Esophagus muscularis mucosa (tissue), 4 donors: ENCODE measurements at regions not wholly inside any gene's neighbourhood (a gene's known extent, or its start where the extent isn't known, plus 50 kb on each side); places are given as distances from the start of the nearest gene placed in this dataset.

ENCODE experiments used
- DNase-seq: peaks from one replicate; pipeline ENCODE4 v3.0.0-alpha.2; 2017; ENCODE audit errors: extremely low spot score
- H3K27ac ChIP-seq, 4 donors: fragments of 200-600 bp; sonication (generic); replicated peaks in 1 of 4; 1 replicate in 3 of 4; 2 replicates in 1 of 4; pipeline ENCODE4 v1.5.1; 2016 to 2019; ENCODE audit warnings: mild to moderate bottlenecking in 1 of 4
- H3K27me3 ChIP-seq, 4 donors: fragments of 200-600 bp; sonication (generic); one replicate each; pipeline versions ENCODE4 v1.5.1 to v1.6.0; 2016 to 2019
- H3K36me3 ChIP-seq, 4 donors: fragments of 200-600 bp; sonication (generic); one replicate each; pipeline ENCODE4 v1.5.1; 2016 to 2019
- H3K4me1 ChIP-seq, 4 donors: fragments of 200-600 bp; sonication (generic); one replicate each; pipeline ENCODE4 v1.5.1; 2016 to 2019
- H3K4me3 ChIP-seq, 4 donors: fragments of 200-600 bp; sonication (generic); 1 replicate in 2 of 4; 2 replicates in 2 of 4; pipeline ENCODE4 v1.5.1; 2016 to 2019; ENCODE audit warnings: mild to moderate bottlenecking in 4 of 4, moderate library complexity in 1 of 4
- H3K9me3 ChIP-seq, 4 donors: fragments of 200-600 bp; sonication (generic); 1 replicate in 3 of 4; 2 replicates in 1 of 4; pipeline ENCODE4 v1.5.1; 2016 to 2019
- EP300 ChIP-seq: sonication (generic); formaldehyde crosslinking; IDR thresholded peaks from one replicate; pipeline ENCODE4 v1.6.1; 2017; ENCODE audit warnings: antibody characterized with exemption
- POLR2A ChIP-seq: fragments of 450-650 bp; IDR thresholded peaks from one replicate; pipeline ENCODE4 v1.6.1; 2017; ENCODE audit warnings: antibody characterized with exemption, moderate library complexity, mild to moderate bottlenecking, low read depth
- POLR2AphosphoS5 ChIP-seq, 2 donors: sonication (generic); formaldehyde crosslinking; IDR thresholded peaks; one replicate each; pipeline ENCODE4 v1.6.1; 2017; ENCODE audit warnings: antibody characterized with exemption in 2 of 2
- WGBS: methylation state at CpG from one replicate; pipeline ENCODE4 v1.1.5; 2018; 5-methylcytosine and 5-hydroxymethylcytosine counted together
- intact Hi-C: fragments of 100-400 bp; cut with DNase I; formaldehyde crosslinking; loops from one replicate; pipeline ENCODE4 v1.15.1; 2023
- TF ChIP-seq, protein P1 (sequence below), 3 experiments: fragments of 200-600 bp in 2 of 3; fragments of 450-650 bp in 1 of 3; sonication (generic) in 2 of 3; IDR thresholded peaks; one replicate each; pipeline ENCODE4 v1.5.1; 2017 to 2019; ENCODE audit warnings: antibody characterized with exemption in 3 of 3, mild to moderate bottlenecking in 2 of 3, moderate library complexity in 1 of 3

DNA sequence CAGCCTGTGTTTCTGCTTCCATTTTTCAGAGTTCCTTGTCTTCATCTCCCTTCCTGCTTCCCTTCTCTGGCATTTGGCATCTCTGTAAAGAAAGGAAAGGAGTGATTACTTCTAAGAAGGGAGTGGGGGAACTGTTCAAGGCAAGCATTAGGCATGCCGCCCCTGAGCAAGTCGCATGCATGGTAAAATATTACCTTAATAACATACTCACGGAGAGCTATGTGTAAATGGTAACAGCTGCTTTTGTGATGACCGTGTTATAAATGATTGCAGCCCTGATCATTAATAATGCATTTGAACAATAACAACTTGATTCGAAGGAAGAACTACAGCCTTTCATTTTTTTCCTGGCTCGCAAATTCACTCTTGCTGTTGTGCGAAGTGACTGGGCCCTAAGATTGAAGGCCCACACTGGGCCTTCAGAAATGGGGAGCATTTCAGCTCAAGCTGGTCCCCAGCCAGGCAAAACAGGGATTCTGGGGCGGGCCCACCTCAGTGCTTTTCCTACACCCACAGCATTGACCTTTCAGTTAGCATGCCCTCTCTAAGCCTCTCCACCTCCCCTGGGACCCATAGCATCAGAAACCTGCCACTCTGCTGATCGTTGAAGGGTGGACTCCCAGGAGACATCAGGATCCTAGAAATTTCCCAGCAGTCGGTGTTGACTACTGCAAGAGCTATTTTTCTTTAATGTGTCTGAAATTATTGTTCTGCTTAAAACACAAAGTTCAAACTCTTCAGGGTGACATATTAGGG, 263.0 kb upstream of the CADM1 start:
- no peaks in the 10 kb centered on the region for H3K9me3 ChIP-seq
- DNase-seq = no peak
- no peaks in the 10 kb centered on the region for H3K4me1 ChIP-seq
- no peaks in the 10 kb centered on the region for H3K36me3 ChIP-seq
- WGBS = 57% methylated on average over 10 of the region's 10 CpGs
- no peak for TF ChIP-seq EP300
- TF ChIP-seq, protein P1, sequence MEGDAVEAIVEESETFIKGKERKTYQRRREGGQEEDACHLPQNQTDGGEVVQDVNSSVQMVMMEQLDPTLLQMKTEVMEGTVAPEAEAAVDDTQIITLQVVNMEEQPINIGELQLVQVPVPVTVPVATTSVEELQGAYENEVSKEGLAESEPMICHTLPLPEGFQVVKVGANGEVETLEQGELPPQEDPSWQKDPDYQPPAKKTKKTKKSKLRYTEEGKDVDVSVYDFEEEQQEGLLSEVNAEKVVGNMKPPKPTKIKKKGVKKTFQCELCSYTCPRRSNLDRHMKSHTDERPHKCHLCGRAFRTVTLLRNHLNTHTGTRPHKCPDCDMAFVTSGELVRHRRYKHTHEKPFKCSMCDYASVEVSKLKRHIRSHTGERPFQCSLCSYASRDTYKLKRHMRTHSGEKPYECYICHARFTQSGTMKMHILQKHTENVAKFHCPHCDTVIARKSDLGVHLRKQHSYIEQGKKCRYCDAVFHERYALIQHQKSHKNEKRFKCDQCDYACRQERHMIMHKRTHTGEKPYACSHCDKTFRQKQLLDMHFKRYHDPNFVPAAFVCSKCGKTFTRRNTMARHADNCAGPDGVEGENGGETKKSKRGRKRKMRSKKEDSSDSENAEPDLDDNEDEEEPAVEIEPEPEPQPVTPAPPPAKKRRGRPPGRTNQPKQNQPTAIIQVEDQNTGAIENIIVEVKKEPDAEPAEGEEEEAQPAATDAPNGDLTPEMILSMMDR (IDR thresholded peaks at IDR 0.05) = no peak
- no peak for TF ChIP-seq POLR2AphosphoS5 (IDR thresholded peaks at IDR 0.05)
- no peak for TF ChIP-seq POLR2A
- no peaks in the 10 kb centered on the region for H3K27me3 ChIP-seq
- no peak overlapping the region for H3K27ac ChIP-seq
- no peak overlapping the region for H3K4me3 ChIP-seq
- intact Hi-C loops = no loop called here

DNA sequence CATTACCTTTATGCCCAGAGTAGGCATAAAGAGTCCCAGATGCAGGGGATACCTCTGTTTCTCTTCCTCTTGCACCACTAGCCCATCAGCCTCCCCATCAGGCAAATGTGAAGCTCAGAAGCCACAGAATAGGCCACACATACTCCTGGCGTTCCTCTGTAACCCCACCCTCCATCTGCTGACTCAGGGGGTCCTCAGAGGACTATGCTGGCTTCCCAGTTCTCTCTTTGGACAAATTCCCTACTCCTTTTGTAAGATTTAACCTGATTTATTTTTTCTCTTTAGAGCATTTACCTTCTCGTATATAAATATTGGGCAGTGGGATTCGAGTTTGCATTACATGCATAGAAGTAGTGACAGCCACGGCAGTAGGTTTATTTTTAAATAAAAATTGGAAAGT, 262.3 kb upstream of the CADM1 start:
- H3K27ac ChIP-seq = no peak overlapping the region
- TF ChIP-seq EP300 = no peak
- no peak for TF ChIP-seq POLR2A
- intact Hi-C loops = no loop called here
- 86% methylated on average over 4 of the region's 4 CpGs for WGBS
- H3K9me3 ChIP-seq = no peaks in the 10 kb centered on the region
- H3K36me3 ChIP-seq = no peaks in the 10 kb centered on the region
- DNase-seq = no peak
- no peak overlapping the region for H3K4me3 ChIP-seq
- no peaks in the 10 kb centered on the region for H3K27me3 ChIP-seq
- no peaks in the 10 kb centered on the region for H3K4me1 ChIP-seq

DNA sequence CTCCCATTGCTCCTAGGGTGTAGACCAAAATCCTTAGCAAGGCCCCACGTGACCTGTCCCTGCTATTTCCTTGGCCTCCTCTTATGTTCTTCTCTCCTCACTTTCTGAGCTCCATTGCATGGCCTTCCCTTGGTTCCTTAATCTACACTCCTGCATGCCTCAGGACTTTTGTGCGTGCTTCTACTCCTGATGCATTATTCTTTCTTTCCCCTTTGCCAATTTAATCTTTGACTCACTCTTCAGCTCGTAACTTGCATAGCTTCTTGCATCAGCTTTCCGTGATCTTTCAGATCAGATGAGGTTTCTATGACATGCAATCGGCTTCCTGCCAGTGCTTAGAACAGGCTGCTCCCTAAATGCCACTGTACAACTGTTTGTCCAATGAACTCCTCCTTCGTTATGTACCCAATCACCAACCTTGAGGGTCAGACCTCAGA, 261.6 kb upstream of the CADM1 start:
- H3K27ac ChIP-seq = no peak overlapping the region
- TF ChIP-seq POLR2A = no peak
- TF ChIP-seq, protein P1 (IDR thresholded peaks at IDR 0.05) = no peak
- no peak for TF ChIP-seq POLR2AphosphoS5 (IDR thresholded peaks at IDR 0.05)
- TF ChIP-seq EP300 = no peak
- no peak for DNase-seq
- peaks cover 0 to 6% (median 2%) of the 10 kb centered on the region in 4 donors for H3K4me1 ChIP-seq
- no peak overlapping the region for H3K4me3 ChIP-seq
- 86% methylated on average over 6 of the region's 6 CpGs for WGBS
- no peaks in the 10 kb centered on the region for H3K27me3 ChIP-seq
- H3K36me3 ChIP-seq = no peaks in the 10 kb centered on the region
- intact Hi-C loops = no loop called here
- no peaks in the 10 kb centered on the region for H3K9me3 ChIP-seq

DNA sequence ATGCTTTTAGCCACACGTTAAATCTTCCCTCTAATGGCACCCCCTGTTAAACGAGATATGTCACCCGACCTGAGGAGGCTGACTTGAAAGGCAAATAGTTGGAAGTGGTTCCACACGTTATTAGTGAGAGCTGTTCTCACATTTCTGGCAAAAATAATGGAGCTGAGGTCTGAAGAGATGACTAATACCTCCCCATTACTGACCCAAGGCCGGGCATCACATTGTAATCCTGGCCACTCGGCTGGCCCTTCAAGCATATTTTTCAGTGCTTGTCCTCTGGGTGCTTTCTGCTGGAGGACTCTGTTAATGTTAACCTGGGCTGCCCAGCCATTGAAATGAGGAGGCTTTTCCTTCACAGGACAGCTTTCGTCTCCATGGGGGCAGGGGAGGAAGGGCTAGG, 260.0 kb upstream of the CADM1 start:
- no peaks in the 10 kb centered on the region for H3K9me3 ChIP-seq
- H3K27me3 ChIP-seq = no peaks in the 10 kb centered on the region
- TF ChIP-seq POLR2AphosphoS5 (IDR thresholded peaks at IDR 0.05) = no peak
- TF ChIP-seq POLR2A = no peak
- TF ChIP-seq EP300 = no peak
- TF ChIP-seq, protein P1 (IDR thresholded peaks at IDR 0.05) = no peak
- no peaks in the 10 kb centered on the region for H3K36me3 ChIP-seq
- no peak overlapping the region for H3K4me3 ChIP-seq
- no peak for DNase-seq
- no peak overlapping the region for H3K27ac ChIP-seq
- intact Hi-C loops = no loop called here
- WGBS = 84% methylated on average over 7 of the region's 7 CpGs
- H3K4me1 ChIP-seq = peaks cover 7 to 21% (median 18%) of the 10 kb centered on the region in 4 donors

DNA sequence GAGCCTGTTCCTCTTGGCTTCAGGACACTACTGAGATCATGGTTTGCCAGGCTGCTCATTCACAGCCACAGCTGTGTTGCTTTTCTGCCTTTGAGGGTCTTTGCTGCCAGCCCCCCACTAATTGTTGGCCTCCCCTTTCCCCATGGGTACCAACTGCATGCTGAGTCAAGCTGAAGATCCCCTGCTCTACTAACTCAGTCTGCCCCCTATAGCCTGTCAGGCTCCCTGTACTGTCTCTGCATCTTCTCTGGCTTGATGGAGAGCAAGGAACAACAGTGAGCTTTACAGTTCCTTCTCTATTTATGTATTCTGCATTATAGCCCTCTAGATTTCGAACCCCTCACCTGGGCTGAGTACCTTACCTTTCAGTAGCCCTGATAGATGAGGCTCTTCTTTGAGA, 257.6 kb upstream of the CADM1 start:
- no peak overlapping the region for H3K27ac ChIP-seq
- no peak for TF ChIP-seq POLR2A
- TF ChIP-seq, protein P1 (IDR thresholded peaks at IDR 0.05) = no peak
- TF ChIP-seq EP300 = no peak
- no peak for TF ChIP-seq POLR2AphosphoS5 (IDR thresholded peaks at IDR 0.05)
- peaks cover 7 to 24% (median 19%) of the 10 kb centered on the region in 4 donors for H3K4me1 ChIP-seq
- H3K9me3 ChIP-seq = no peaks in the 10 kb centered on the region
- intact Hi-C loops = no loop called here
- no peak overlapping the region for H3K4me3 ChIP-seq
- no peaks in the 10 kb centered on the region for H3K36me3 ChIP-seq
- no peak for DNase-seq
- WGBS = 67% methylated on average over 1 of the region's 1 CpG
- H3K27me3 ChIP-seq = no peaks in the 10 kb centered on the region
